ENCODE measurements at regions not wholly inside any gene's neighbourhood (a gene's known extent, or its start where the extent isn't known, plus 50 kb on each side); places are given as distances from the start of the nearest gene placed in this dataset.

- TF ChIP-seq CTCF (IDR thresholded peaks at IDR 0.05) (no peak), POLR2A (IDR thresholded peaks at IDR 0.05) (no peak)
These were observed 105.2 kb upstream of the MGMT start for GRCh38 chr10:129361676-129362376.

Measured in lower leg skin (tissue), 3 donors.